Kidney capillary endothelial cell (primary cell): ENCODE measurements at regions not wholly inside any gene's neighbourhood (a gene's known extent, or its start where the extent isn't known, plus 50 kb on each side); places are given as distances from the start of the nearest gene placed in this dataset.
"Not testable (repeated sequence)": the region's sequence is repeated elsewhere in the genome, so short reads cannot be mapped to it uniquely, and the experiment has no call there.

Experiments
- DNase-seq: peaks from one replicate; pipeline ENCODE4 v3.0.0-alpha.2; 2018; ENCODE audit warnings: low spot score

DNA sequence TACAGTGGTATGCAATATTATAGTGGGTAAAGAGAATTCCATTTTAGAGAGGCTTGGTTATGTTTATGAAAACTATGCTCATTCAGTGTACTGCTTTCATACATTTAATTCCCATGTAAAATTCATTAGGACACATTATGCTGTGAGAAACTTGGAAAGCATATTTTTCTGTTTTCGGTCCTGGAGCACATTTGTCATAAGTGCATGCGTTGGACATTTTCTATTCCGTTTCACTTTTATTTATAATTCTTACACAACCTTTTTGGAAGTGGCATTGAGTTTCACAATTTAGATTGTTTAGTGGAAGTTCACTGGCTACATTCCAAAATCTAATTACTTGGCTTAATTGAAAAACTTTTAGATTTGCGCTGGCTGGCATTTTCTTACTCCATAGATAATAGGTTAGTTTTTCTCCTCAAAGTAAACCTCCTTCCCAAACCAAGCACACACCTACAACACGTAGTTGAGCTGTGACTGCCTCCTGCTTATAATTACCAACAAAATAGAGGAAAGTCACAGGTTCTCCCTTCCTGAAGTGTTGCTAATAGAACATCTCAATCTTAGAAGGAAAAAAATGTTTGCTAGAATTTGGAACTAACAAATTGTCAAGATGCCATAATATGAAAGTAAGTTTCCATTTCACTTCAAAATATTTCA, 938.5 kb downstream of the TRHDE start:
- no peak for DNase-seq

GRCh38 chr12:73220951-73221350, 948.8 kb downstream of the TRHDE start:
- DNase-seq = no peak

DNA sequence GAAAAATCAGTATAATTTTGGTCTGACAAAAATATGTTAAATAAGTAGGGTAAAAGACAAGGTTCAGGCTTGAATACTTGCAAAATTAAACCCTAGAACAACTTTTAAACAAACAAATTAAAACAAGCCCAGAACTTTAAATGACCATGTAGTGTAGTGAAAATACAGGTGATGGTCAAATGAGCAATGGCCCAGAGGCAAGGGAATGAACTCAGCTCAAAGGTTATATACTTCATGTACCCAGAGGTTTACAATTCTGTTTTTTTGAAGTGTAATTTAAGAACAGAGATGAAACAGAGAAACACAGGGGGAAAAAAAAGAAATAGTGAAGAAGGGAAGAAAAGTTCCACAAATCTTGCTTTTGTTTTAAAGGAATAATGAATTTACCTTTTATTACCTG, 949.2 kb downstream of the TRHDE start:
- DNase-seq = no peak

- no peak for DNase-seq
These were observed 949.7 kb downstream of the TRHDE start for GRCh38 chr12:73221836-73222235.

GRCh38 chr12:73225371-73225937, 953.3 kb downstream of the TRHDE start:
- no peak for DNase-seq

- DNase-seq = no peak
These were observed 953.8 kb downstream of the TRHDE start for GRCh38 chr12:73225941-73226340.

GRCh38 chr12:73226593-73226992, 954.4 kb downstream of the TRHDE start:
- DNase-seq = no peak

- DNase-seq = not testable (repeated sequence)
These were observed 956.7 kb downstream of the TRHDE start for GRCh38 chr12:73228828-73229227.

- DNase-seq = no peak
These were observed 963.2 kb downstream of the TRHDE start for GRCh38 chr12:73235387-73235786.

DNA sequence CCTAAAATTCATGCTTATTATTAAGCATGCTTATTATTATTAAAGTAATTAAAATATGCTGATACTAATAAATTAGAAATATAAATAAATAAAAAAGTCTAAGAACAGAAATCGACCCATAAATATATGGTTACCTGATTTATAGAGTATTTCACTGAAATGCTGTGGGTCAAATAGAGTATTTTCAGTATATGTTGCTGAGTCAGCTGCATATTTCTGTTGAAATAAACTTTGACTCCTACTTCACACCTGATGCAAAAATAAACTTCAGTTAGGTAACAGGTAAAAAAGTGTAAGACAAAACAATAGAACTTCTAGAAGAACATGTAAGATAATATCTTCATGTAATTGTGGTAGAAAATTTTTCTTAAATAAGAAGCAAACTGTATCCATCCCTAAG, 967.9 kb downstream of the TRHDE start:
- no peak for DNase-seq

DNA sequence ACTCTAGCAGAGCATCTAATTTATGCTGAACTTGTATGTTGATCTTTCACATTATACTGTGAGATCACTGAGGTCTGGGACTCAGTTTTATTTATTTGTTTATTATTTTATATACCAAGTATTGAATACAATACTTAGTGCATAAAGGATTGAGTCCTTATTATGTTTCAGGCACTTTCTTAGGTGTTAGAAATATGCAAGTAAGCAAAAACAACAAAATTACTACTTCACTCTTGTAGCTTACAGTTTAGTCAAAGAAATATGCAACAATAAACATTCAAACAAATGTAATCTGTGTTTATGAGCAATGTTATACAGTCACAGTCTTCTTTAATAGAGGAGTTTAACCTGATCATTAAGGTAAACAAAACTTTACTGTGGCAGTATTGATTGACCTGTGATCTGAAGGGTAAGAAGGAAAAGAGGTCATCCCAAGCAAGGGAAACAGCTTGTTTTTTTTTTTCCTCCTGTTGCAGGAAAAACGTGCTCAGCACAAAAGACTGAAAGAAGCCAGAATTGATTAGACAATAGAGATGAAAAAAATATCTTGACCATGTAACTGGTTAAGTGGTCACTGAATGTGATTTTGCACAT, 990.7 kb downstream of the TRHDE start:
- DNase-seq = no peak

DNA sequence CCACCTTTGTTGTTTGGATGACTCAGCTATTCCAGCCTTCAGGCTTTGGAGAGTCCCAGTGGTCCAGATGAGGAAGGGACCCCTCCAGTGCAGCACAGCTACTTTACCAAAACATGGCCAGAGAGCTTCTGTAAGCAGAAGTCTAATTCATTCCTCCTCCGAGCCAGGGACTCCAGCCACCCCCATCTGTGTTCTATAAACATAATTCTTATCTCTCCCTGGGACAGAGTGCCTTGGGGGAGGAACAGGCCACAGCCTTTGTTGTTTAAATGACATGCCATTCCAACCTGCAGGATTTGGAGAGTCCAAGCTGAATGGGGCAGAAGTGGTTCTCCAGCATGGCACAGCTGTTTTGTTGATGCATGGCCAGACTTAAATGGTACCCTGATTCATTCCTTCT, 994.0 kb downstream of the TRHDE start:
- no peak for DNase-seq

DNA sequence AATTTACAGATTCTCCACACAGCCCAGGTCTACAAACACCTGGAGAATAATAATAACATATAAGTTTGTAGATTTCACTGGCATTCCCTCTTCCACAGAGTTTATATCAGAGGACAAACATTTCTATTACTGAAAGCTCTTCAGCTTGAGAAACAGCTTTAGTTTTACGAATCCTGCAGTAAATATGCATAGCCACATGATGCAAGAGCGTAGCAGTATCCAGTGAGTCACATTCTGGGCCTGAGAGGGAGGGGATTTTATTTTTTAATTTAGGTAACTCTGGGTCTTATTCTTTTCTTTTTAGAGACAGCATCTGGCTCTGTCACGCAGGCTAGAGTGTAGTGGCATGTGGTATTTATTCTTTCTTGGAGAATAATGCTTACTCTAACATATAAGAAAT, 1002.8 kb downstream of the TRHDE start:
- no peak for DNase-seq

DNA sequence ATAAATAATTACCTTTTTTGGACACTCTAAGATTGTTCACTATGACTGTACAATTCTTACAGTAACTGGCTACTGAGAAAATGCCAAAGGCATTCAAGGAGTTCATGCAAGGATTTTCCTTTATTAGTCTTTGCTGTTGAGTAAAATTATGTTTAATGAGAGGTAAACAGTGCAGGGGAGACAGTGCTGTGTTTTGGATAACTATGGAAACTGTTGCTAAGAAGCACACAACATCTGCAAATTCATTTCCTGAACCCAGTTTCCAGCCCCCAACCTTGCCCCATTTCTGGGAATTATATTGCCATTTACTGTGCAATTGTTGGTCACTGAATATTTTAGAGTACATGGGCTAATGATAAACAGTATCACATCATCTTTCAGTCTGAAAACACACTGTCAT, 1005.8 kb downstream of the TRHDE start:
- DNase-seq = no peak

- no peak for DNase-seq
These were observed 1029.4 kb downstream of the TRHDE start for GRCh38 chr12:73301530-73301929.

GRCh38 chr12:73307260-73307659, 1035.1 kb downstream of the TRHDE start:
- no peak for DNase-seq

DNA sequence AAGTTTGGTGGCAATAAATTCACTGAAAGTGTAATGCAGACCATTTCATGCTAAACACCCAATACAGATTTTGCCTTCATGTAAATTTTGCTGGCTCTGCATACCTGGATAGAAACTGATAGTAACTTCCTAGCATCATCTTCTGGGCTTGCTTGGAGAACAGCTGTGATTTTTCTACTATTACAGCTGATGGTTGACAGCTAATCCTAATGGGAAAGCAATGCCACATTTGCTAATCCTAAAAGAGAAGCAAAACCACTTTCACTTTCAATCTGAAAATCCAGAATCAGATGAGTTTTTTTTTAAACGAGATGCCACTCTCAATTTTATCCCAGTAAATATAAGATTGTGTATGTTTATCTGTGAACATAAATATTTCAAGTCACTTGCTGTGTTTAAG, 1035.9 kb downstream of the TRHDE start:
- no peak for DNase-seq

- DNase-seq = no peak
These were observed 1036.6 kb downstream of the TRHDE start for GRCh38 chr12:73308747-73309146.

- no peak for DNase-seq
These were observed 1049.1 kb downstream of the TRHDE start for GRCh38 chr12:73321319-73321718.

GRCh38 chr12:73321776-73322175, 1049.6 kb downstream of the TRHDE start:
- DNase-seq = no peak

GRCh38 chr12:73330584-73331351, 1058.6 kb downstream of the TRHDE start:
- DNase-seq = no peak

DNA sequence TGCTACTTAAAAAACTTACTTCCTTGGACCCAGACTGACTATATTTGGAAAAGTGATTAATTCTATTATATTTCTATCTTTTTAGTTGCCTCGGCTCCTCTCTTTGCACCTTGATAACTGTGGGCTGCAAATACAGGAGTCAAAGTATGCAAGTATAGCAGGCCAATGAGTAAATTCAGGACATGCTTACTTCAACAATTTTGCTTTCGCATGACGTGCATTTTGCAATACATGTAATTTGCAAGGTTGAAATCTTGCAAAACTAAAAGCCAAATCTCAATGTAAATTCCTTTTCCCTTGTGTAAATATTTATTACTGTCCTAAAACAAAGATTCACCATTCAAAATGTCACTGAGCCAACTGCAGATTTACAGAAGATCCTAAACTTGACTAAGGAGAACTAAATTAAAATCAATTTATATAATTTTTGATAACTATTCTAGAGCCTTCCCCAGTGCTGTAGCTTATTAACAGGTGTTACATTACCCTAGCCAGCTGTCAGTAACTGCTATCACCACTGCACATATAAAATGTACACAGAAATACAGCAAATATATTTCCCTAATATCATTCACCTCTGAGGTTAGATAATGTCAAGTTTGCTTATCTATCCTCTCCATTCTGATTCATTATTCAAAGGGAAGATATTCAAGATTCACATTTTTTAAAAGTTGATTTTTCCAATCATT, 1069.5 kb downstream of the TRHDE start:
- DNase-seq = no peak

GRCh38 chr12:73342733-73343132, 1070.6 kb downstream of the TRHDE start:
- DNase-seq = no peak
